Karpas-422 (cell line): ENCODE measurements at regions not wholly inside any gene's neighbourhood (a gene's known extent, or its start where the extent isn't known, plus 50 kb on each side); places are given as distances from the start of the nearest gene placed in this dataset.
A peak's percentile ranks its signal among the peaks of the same experiment; 100 is the strongest.

Experiments used
- DNase-seq: peaks from one replicate; pipeline ENCODE4 v3.0.0-alpha.2; 2015
- H2AFZ ChIP-seq: fragments of 200-600 bp; sonication (generic); 2 replicates; pipeline ENCODE4 v1.6.1; 2014; ENCODE audit warnings: antibody characterized with exemption, low read length, mixed read lengths
- H3K27ac ChIP-seq: fragments of 200-600 bp; sonication (generic); 2 replicates; pipeline ENCODE4 v1.5.1; 2014; ENCODE audit warnings: mild to moderate bottlenecking, low read length, moderate library complexity
- H3K27me3 ChIP-seq: fragments of 200-600 bp; sonication (generic); 2 replicates; pipeline ENCODE4 v1.6.1; 2014; ENCODE audit warnings: low read length, mixed read lengths
- H3K36me3 ChIP-seq: fragments of 200-600 bp; sonication (generic); 2 replicates; pipeline ENCODE4 v1.6.1; 2014; ENCODE audit warnings: low read length, mixed read lengths; ENCODE audit not compliant: insufficient read depth
- H3K4me1 ChIP-seq: fragments of 200-600 bp; sonication (generic); 2 replicates; pipeline ENCODE4 v1.6.1; 2014; ENCODE audit warnings: mild to moderate bottlenecking, low read length, mixed read lengths
- H3K4me2 ChIP-seq: fragments of 200-600 bp; sonication (generic); 2 replicates; pipeline ENCODE4 v1.6.1; 2014; ENCODE audit warnings: low read length, low read depth, mild to moderate bottlenecking; ENCODE audit not compliant: poor library complexity, severe bottlenecking
- H3K4me3 ChIP-seq: fragments of 200-600 bp; sonication (generic); 2 replicates; pipeline ENCODE4 v1.5.1; 2014; ENCODE audit warnings: mild to moderate bottlenecking, antibody characterized with exemption, low read length, mixed read lengths
- H3K79me2 ChIP-seq: fragments of 200-600 bp; sonication (generic); 2 replicates; pipeline ENCODE4 v1.6.1; 2014; ENCODE audit warnings: mild to moderate bottlenecking, low read length, mixed read lengths
- H3K9ac ChIP-seq: fragments of 200-600 bp; sonication (generic); 2 replicates; pipeline ENCODE4 v1.6.0; 2014; ENCODE audit warnings: low read length
- H3K9me2 ChIP-seq: fragments of 200-600 bp; sonication (generic), shearing (Covaris generic); replicated peaks from 2 replicates; pipeline ENCODE4 v1.6.0; 2014; ENCODE audit warnings: mild to moderate bottlenecking, low read length, moderate library complexity; ENCODE audit not compliant: insufficient read depth
- H3K9me3 ChIP-seq: fragments of 300-700, 200-600 bp; sonication (generic); 2 replicates; pipeline ENCODE4 v1.6.1; 2014; ENCODE audit warnings: low read length, mixed read lengths
- H4K20me1 ChIP-seq: fragments of 200-600 bp; sonication (generic); 2 replicates; pipeline ENCODE4 v1.6.1; 2014; ENCODE audit warnings: mild to moderate bottlenecking, antibody characterized with exemption, low read length, low read depth; ENCODE audit not compliant: insufficient read depth

DNA sequence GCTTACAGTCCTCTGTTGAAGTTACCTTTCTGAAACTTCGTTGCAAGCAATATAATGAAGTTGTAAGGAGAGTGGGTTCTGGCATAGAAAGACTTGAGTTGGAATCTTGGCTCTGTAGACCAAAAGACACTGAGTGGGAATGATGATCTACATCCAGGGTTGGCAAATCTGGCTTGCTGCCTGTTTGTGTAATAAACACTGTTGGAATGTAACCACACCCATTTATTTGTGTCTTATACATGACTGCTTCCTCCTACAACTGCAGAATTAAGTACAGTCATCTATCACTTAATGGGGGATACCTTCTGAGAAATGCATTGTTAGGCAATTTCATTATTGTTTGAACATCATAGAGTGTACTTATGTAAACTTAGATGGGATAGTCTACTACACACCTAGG is 178.4 kb upstream of the SUCLG2 start:
- no peak overlapping the region for H2AFZ ChIP-seq
- H3K9me2 ChIP-seq = no peaks in the 10 kb centered on the region
- no peaks in the 10 kb centered on the region for H3K27me3 ChIP-seq
- H3K79me2 ChIP-seq = no peaks in the 10 kb centered on the region
- H4K20me1 ChIP-seq = no peaks in the 10 kb centered on the region
- H3K9me3 ChIP-seq = no peaks in the 10 kb centered on the region
- no peak overlapping the region for H3K4me2 ChIP-seq
- H3K9ac ChIP-seq = no peak overlapping the region
- no peaks in the 10 kb centered on the region for H3K4me1 ChIP-seq
- DNase-seq = no peak
- H3K4me3 ChIP-seq = no peak overlapping the region
- no peaks in the 10 kb centered on the region for H3K36me3 ChIP-seq
- H3K27ac ChIP-seq = no peak overlapping the region

DNA sequence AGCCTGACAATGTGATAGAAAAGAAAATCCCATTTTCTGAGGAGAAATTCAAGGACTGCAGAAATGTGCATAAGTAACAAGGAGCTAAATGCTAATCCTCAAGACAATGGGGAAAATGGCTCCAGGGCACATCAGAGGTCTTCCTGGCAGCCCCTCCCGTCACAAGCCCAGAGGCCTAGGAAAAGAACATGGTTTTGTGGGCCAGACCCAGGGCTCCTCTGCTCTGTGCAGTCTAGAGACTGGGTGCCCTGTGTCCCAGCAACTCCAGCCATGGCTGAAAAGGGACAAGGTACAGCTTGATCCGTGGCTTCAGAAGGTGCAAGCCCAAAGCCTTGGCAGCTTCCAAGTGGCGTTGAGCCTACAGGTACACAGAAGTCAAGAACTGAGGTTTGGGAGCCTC is 176.8 kb upstream of the SUCLG2 start:
- Histone ChIP-seq H3K9me3 (no peaks in the 10 kb centered on the region), H3K4me1 (no peaks in the 10 kb centered on the region), H3K27me3 (no peaks in the 10 kb centered on the region), H3K79me2 (no peaks in the 10 kb centered on the region), H3K9me2 (no peaks in the 10 kb centered on the region), H3K9ac (no peak overlapping the region), H2AFZ (no peak overlapping the region), H3K4me3 (no peak overlapping the region), H3K27ac (no peak overlapping the region), H3K4me2 (no peak overlapping the region), H4K20me1 (no peaks in the 10 kb centered on the region), H3K36me3 (no peaks in the 10 kb centered on the region)
- no peak for DNase-seq

DNA sequence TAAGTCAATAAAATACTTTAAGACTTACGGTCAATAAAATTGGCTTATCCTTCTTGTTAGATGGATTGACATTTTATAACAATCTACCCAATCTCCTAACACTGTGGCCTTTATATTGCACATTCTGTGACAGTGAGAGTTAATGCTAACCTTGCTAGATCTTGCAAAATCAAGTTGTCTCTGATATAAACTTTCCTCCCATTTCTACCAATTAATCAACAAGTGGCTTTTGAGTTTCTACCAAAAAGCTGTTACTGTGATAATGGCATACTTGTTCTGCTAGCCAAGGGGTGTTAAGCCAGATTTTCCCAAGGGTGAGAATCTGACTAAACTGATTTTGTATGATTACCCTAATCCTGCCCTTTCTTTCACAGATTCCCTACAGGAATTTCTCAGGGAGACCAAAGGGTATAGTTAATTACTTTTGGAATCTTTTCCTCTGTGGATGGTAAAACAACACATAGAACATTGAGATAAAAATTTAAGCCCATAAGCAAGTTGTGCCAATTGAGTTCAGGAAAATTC is 174.1 kb upstream of the SUCLG2 start:
- no peak overlapping the region for H3K4me2 ChIP-seq
- H3K4me3 ChIP-seq = no peak overlapping the region
- DNase-seq = no peak
- no peak overlapping the region for H3K9ac ChIP-seq
- H4K20me1 ChIP-seq = no peaks in the 10 kb centered on the region
- H2AFZ ChIP-seq = no peak overlapping the region
- H3K27me3 ChIP-seq = no peaks in the 10 kb centered on the region
- no peaks in the 10 kb centered on the region for H3K79me2 ChIP-seq
- H3K9me2 ChIP-seq = no peaks in the 10 kb centered on the region
- H3K27ac ChIP-seq = no peak overlapping the region
- H3K4me1 ChIP-seq = no peaks in the 10 kb centered on the region
- no peaks in the 10 kb centered on the region for H3K9me3 ChIP-seq
- no peaks in the 10 kb centered on the region for H3K36me3 ChIP-seq

DNA sequence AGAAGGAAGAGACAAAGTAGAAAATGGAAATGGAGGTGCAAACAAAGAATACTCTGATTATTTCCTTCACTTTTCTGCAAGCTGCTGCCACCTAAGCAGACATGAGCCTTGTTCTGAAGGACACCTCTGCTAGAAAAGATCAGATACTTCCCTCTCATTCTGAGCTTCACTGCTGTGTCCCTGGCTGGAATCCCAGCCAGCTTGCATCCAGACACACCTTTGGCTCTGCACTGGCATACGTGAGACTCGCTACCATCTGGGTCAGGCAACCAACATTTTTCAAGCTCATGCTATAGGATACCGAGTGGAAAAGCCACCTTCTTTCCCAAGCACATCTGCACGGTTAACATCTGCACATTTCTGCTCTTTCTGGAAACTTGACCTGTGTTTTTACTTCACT is 166.7 kb upstream of the SUCLG2 start:
- no peaks in the 10 kb centered on the region for H3K9me3 ChIP-seq
- H3K27me3 ChIP-seq = no peaks in the 10 kb centered on the region
- DNase-seq = no peak
- H3K79me2 ChIP-seq = no peaks in the 10 kb centered on the region
- H3K36me3 ChIP-seq = no peaks in the 10 kb centered on the region
- no peak overlapping the region for H3K9ac ChIP-seq
- H2AFZ ChIP-seq = no peak overlapping the region
- no peak overlapping the region for H3K4me3 ChIP-seq
- no peaks in the 10 kb centered on the region for H4K20me1 ChIP-seq
- no peak overlapping the region for H3K27ac ChIP-seq
- H3K4me2 ChIP-seq = no peak overlapping the region
- no peaks in the 10 kb centered on the region for H3K9me2 ChIP-seq
- H3K4me1 ChIP-seq = no peaks in the 10 kb centered on the region

DNA sequence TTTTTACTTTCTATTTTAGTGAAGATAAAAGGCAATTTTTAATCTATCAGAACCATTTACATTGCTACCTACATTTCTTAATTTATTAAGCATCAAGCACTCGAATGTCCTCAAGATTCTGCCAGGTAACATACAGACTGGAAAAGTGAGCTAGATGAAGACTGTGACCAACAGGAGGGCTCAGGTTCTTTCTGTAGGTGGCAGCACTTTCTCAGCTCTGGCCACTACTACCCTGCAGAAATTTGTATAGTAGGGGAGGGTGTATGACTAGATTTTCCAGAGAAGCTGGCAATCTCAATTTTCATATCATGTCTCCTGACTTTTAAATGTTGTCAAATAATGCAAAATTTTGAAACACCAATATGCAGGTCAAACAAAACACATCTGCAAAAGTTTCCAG is 165.0 kb upstream of the SUCLG2 start:
- no peak overlapping the region for H3K9ac ChIP-seq
- peak; percentile 50 for DNase-seq
- no peak overlapping the region for H3K27ac ChIP-seq
- no peak overlapping the region for H3K4me3 ChIP-seq
- H3K36me3 ChIP-seq = no peaks in the 10 kb centered on the region
- H3K9me2 ChIP-seq = no peaks in the 10 kb centered on the region
- no peak overlapping the region for H2AFZ ChIP-seq
- no peaks in the 10 kb centered on the region for H3K79me2 ChIP-seq
- H3K9me3 ChIP-seq = no peaks in the 10 kb centered on the region
- no peaks in the 10 kb centered on the region for H3K4me1 ChIP-seq
- no peaks in the 10 kb centered on the region for H3K27me3 ChIP-seq
- H4K20me1 ChIP-seq = no peaks in the 10 kb centered on the region
- no peak overlapping the region for H3K4me2 ChIP-seq

DNA sequence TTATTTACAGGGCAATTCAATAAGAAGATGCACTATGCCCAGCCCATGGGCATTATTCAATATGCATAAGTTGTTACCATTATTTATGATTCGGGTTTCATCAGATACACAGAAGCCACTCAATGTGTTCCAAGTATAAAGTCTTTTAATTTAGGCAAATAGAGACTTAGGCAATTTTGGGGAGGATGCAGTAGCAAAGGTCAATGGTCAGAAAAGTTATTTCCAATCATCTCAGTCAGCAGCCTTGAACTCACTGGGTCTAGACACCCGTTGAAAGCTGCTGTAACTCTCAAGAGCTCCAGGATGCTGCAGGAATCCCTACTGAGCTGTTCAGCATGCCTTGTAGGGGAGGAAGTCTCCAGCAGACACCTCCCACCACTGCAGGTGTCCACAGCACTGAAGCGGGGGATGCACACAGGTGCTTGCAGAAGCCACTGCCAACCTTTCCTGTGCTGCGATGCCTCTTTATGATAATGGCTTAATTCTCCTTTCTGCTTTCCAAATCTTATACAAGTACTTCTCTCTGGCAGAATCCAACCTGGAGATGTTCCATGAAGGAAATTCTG is 155.0 kb upstream of the SUCLG2 start:
- DNase-seq = no peak
- Histone ChIP-seq H2AFZ (no peak overlapping the region), H3K4me1 (no peaks in the 10 kb centered on the region), H3K9me3 (no peaks in the 10 kb centered on the region), H3K9ac (no peak overlapping the region), H4K20me1 (no peaks in the 10 kb centered on the region), H3K27me3 (no peaks in the 10 kb centered on the region), H3K4me3 (no peak overlapping the region), H3K36me3 (no peaks in the 10 kb centered on the region), H3K79me2 (no peaks in the 10 kb centered on the region), H3K27ac (no peak overlapping the region), H3K4me2 (no peak overlapping the region), H3K9me2 (no peaks in the 10 kb centered on the region)

DNA sequence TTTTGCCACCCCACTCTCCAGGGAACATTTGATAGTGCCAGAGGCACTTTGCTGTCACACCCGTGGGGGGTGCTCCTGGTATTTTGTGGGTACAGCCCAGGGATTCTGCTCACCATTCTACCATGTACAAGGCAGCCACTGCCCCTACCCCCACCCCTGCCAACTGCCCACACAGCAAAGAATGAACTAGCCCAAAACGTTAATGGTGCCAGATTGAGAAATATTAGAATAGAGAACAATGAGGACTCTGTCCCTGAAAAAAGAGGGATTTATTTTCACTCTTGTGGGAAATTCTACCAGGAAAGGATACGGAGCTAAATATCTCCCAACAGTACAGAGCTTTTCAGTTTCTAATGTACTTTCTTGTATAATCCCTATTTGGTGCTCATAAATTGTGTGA is 154.5 kb upstream of the SUCLG2 start:
- H4K20me1 ChIP-seq = no peaks in the 10 kb centered on the region
- H3K27me3 ChIP-seq = no peaks in the 10 kb centered on the region
- H3K4me3 ChIP-seq = no peak overlapping the region
- no peaks in the 10 kb centered on the region for H3K79me2 ChIP-seq
- H3K4me2 ChIP-seq = no peak overlapping the region
- H3K36me3 ChIP-seq = no peaks in the 10 kb centered on the region
- no peaks in the 10 kb centered on the region for H3K9me2 ChIP-seq
- DNase-seq = no peak
- no peak overlapping the region for H2AFZ ChIP-seq
- H3K9me3 ChIP-seq = no peaks in the 10 kb centered on the region
- H3K9ac ChIP-seq = no peak overlapping the region
- no peaks in the 10 kb centered on the region for H3K4me1 ChIP-seq
- no peak overlapping the region for H3K27ac ChIP-seq

DNA sequence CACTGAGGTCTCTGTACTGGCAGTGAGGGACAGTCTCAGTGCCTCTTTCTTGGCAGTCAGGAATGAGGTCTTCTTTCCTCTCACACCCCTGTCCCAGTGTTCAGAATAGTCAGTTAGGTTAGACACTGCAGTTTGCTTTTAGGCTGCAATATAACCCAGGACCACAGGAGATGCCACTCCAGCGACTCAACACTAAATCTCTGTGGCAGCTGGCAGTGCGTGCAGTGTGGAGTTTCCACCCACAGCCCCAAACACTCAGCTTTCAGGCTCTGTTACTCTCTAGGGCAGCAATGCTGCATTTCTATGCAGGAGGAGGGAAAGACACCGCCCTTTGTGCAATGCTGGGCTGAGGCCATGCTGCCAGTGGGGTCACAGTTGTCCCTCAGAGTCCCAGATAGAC is 150.2 kb upstream of the SUCLG2 start:
- Histone ChIP-seq H3K36me3 (no peaks in the 10 kb centered on the region), H3K27ac (no peak overlapping the region), H3K4me1 (no peaks in the 10 kb centered on the region), H3K79me2 (no peaks in the 10 kb centered on the region), H3K9ac (no peak overlapping the region), H2AFZ (no peak overlapping the region), H3K27me3 (0 out of 2 replicates have a peak, but pooled peaks cover 3% of the 10 kb centered on the region), H4K20me1 (no peaks in the 10 kb centered on the region), H3K4me2 (no peak overlapping the region), H3K4me3 (no peak overlapping the region), H3K9me2 (no peaks in the 10 kb centered on the region), H3K9me3 (no peaks in the 10 kb centered on the region)
- no peak for DNase-seq

DNA sequence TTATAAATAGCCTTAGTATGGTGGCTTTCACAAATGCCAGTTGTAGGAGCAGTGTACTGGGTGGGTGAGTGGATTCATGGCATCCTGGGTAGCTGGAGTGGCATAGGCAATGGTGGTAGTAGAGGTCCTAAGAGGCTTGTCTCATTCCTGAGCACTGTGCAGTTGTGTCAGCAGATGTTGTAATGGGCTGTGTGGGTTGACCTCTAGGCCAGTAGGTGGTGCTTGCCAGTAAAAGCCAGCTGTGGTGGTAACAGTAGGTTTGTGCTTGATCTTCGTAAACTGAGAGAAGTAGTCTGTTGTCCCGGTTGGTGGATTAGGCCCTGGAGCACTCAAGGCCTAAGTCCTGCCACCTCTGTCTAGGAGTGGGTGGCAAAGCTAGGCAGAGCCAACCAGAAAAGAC is 149.7 kb upstream of the SUCLG2 start:
- H3K27ac ChIP-seq = no peak overlapping the region
- no peaks in the 10 kb centered on the region for H3K79me2 ChIP-seq
- no peak overlapping the region for H3K4me3 ChIP-seq
- no peaks in the 10 kb centered on the region for H3K36me3 ChIP-seq
- no peaks in the 10 kb centered on the region for H3K4me1 ChIP-seq
- H3K4me2 ChIP-seq = no peak overlapping the region
- no peaks in the 10 kb centered on the region for H4K20me1 ChIP-seq
- no peaks in the 10 kb centered on the region for H3K9me2 ChIP-seq
- no peak overlapping the region for H2AFZ ChIP-seq
- H3K27me3 ChIP-seq = 0 out of 2 replicates have a peak, but pooled peaks cover 3% of the 10 kb centered on the region
- H3K9ac ChIP-seq = no peak overlapping the region
- DNase-seq = no peak
- no peaks in the 10 kb centered on the region for H3K9me3 ChIP-seq
